H9 (cell line): ENCODE measurements at regions not wholly inside any gene's neighbourhood (a gene's known extent, or its start where the extent isn't known, plus 50 kb on each side); places are given as distances from the start of the nearest gene placed in this dataset.

Source experiments
- DNase-seq: peaks from one replicate; pipeline ENCODE4 v3.0.0-alpha.2; 2017
- H2AFZ ChIP-seq: one replicate; pipeline ENCODE4 v1.6.1; 2013; ENCODE audit warnings: mild to moderate bottlenecking, low read length, control low read depth, moderate library complexity
- H2AK5ac ChIP-seq: 2 replicates; pipeline ENCODE4 v1.6.1; 2013; ENCODE audit warnings: low read length, control low read depth, mixed read lengths; ENCODE audit not compliant: insufficient read length
- H2BK120ac ChIP-seq: one replicate; pipeline ENCODE4 v1.6.1; 2013; ENCODE audit warnings: low read depth, mild to moderate bottlenecking, low read length, control low read depth, inconsistent platforms; ENCODE audit not compliant: poor library complexity, severe bottlenecking
- H2BK12ac ChIP-seq: 2 replicates; pipeline ENCODE4 v1.6.1; 2013; ENCODE audit warnings: low read length, control low read depth, mixed read lengths, low read depth; ENCODE audit not compliant: insufficient read length
- H2BK15ac ChIP-seq: 2 replicates; pipeline ENCODE4 v1.6.1; 2013; ENCODE audit warnings: low read depth, low read length, control low read depth
- H2BK20ac ChIP-seq: one replicate; pipeline ENCODE4 v1.6.1; 2013; ENCODE audit warnings: low read depth, mild to moderate bottlenecking, low read length, control low read depth, inconsistent platforms; ENCODE audit not compliant: poor library complexity, severe bottlenecking
- H2BK5ac ChIP-seq: 2 replicates; pipeline ENCODE4 v1.6.1; 2013; ENCODE audit warnings: low read length, control low read depth, mixed read lengths; ENCODE audit not compliant: insufficient read length
- H3K14ac ChIP-seq: 2 replicates; pipeline ENCODE4 v1.6.1; 2013; ENCODE audit warnings: low read length, control low read depth; ENCODE audit not compliant: insufficient read depth
- H3K18ac ChIP-seq: 2 replicates; pipeline ENCODE4 v1.6.1; 2013; ENCODE audit warnings: low read depth, mild to moderate bottlenecking, mixed read lengths, low read length, control low read depth; ENCODE audit not compliant: insufficient read length
- H3K23ac ChIP-seq: 2 replicates; pipeline ENCODE4 v1.6.1; 2013; ENCODE audit warnings: low read length, control low read depth, mixed read lengths, low read depth; ENCODE audit not compliant: insufficient read length
- H3K23me2 ChIP-seq: 2 replicates; pipeline ENCODE4 v1.6.1; 2013; ENCODE audit warnings: low read depth, mild to moderate bottlenecking, mixed read lengths, low read length, control low read depth; ENCODE audit not compliant: insufficient read length, poor library complexity, severe bottlenecking
- H3K27ac ChIP-seq: 2 replicates; pipeline ENCODE4 v1.5.1; 2013; ENCODE audit warnings: low read length, control low read depth, mixed read lengths, low read depth; ENCODE audit not compliant: insufficient read length
- H3K27me3 ChIP-seq: 2 replicates; pipeline ENCODE4 v1.6.1; 2013; ENCODE audit warnings: low read length, control low read depth, inconsistent platforms; ENCODE audit not compliant: insufficient read depth
- H3K4ac ChIP-seq: 2 replicates; pipeline ENCODE4 v1.6.1; 2013; ENCODE audit warnings: low read depth, mild to moderate bottlenecking, control low read depth, inconsistent platforms, low read length, moderate library complexity
- H3K4me1 ChIP-seq: 2 replicates; pipeline ENCODE4 v1.6.1; 2013; ENCODE audit warnings: low read length, control low read depth, inconsistent platforms; ENCODE audit not compliant: insufficient read depth
- H3K4me2 ChIP-seq: 2 replicates; pipeline ENCODE4 v1.6.1; 2013; ENCODE audit warnings: low read length, control low read depth, mixed read lengths; ENCODE audit not compliant: insufficient read length, insufficient read depth
- H3K56ac ChIP-seq: 2 replicates; pipeline ENCODE4 v1.6.1; 2013; ENCODE audit warnings: low read depth, mild to moderate bottlenecking, mixed read lengths, low read length, control low read depth; ENCODE audit not compliant: insufficient read length
- H3K79me1 ChIP-seq: 2 replicates; pipeline ENCODE4 v1.6.1; 2013; ENCODE audit warnings: low read depth, mild to moderate bottlenecking, moderate library complexity, low read length, control low read depth, inconsistent platforms; ENCODE audit not compliant: insufficient read depth, poor library complexity, severe bottlenecking
- H3K79me2 ChIP-seq: 2 replicates; pipeline ENCODE4 v1.6.1; 2013; ENCODE audit warnings: low read length, control low read depth, inconsistent platforms; ENCODE audit not compliant: insufficient read depth
- H3K9ac ChIP-seq: 2 replicates; pipeline ENCODE4 v1.6.1; 2013; ENCODE audit warnings: low read length, control low read depth, mixed read lengths; ENCODE audit not compliant: insufficient read length; ENCODE audit errors: extremely low read depth
- H3K9me3 ChIP-seq: one replicate; pipeline ENCODE4 v1.6.1; 2013; ENCODE audit warnings: low read depth, low read length, inconsistent platforms; ENCODE audit not compliant: control insufficient read depth
- H3T11ph ChIP-seq: one replicate; pipeline ENCODE4 v1.6.1; 2013; ENCODE audit warnings: mild to moderate bottlenecking, low read length, control low read depth, inconsistent platforms
- H4K20me1 ChIP-seq: one replicate; pipeline ENCODE4 v1.6.1; 2013; ENCODE audit not compliant: control insufficient read depth, insufficient read length, insufficient read depth
- H4K5ac ChIP-seq: 2 replicates; pipeline ENCODE4 v1.6.1; 2013; ENCODE audit warnings: low read depth, mild to moderate bottlenecking, mixed read lengths, low read length, control low read depth; ENCODE audit not compliant: insufficient read length
- H4K8ac ChIP-seq: replicated peaks from 2 replicates; pipeline ENCODE4 v1.6.1; 2013; ENCODE audit warnings: low read length, control low read depth, mixed read lengths, low read depth; ENCODE audit not compliant: insufficient read length
- H4K91ac ChIP-seq: 2 replicates; pipeline ENCODE4 v1.6.1; 2013; ENCODE audit warnings: low read depth, mild to moderate bottlenecking, moderate library complexity, mixed read lengths, low read length, control low read depth; ENCODE audit not compliant: insufficient read length
- H3K27ac Mint-ChIP-seq, 3 experiments: 2 replicates in 2 of 3; 3 replicates in 1 of 3; pipeline ENCODE4 v1.8.0; 2020 to 2021; ENCODE audit warnings: mixed read lengths in 3 of 3, mild to moderate bottlenecking in 1 of 3, moderate library complexity in 1 of 3
- H3K27me3 Mint-ChIP-seq: 2 replicates; pipeline ENCODE4 v1.8.0; 2021; ENCODE audit warnings: low read depth, mild to moderate bottlenecking, moderate library complexity, mixed read lengths
- H3K36me3 Mint-ChIP-seq, 3 experiments: 2 replicates in 2 of 3; 3 replicates in 1 of 3; pipeline ENCODE4 v1.8.0; 2020 to 2021; ENCODE audit warnings: low read depth in 3 of 3, mixed read lengths in 3 of 3; ENCODE audit not compliant: insufficient read depth in 1 of 3
- H3K4me1 Mint-ChIP-seq, 2 experiments: 2 replicates each; pipeline ENCODE4 v1.8.0; 2020; ENCODE audit warnings: mixed read lengths in 2 of 2
- H3K4me3 Mint-ChIP-seq, 2 experiments: 2 replicates in 1 of 2; 3 replicates in 1 of 2; pipeline ENCODE4 v1.8.0; 2020 to 2021; ENCODE audit warnings: mild to moderate bottlenecking in 2 of 2, mixed read lengths in 2 of 2, moderate library complexity in 1 of 2
- H3K9me3 Mint-ChIP-seq, 2 experiments: 2 replicates in 1 of 2; 3 replicates in 1 of 2; pipeline ENCODE4 v1.8.0; 2020; ENCODE audit warnings: mild to moderate bottlenecking in 2 of 2, mixed read lengths in 2 of 2, moderate library complexity in 1 of 2
- WGBS: extraction: QIAGEN DNeasy Blood & Tissue Kit; methylation state at CpG from one replicate; pipeline ENCODE4 v1.1.7; 2013; ENCODE audit warnings: missing lambda C conversion rate, low lambda C conversion rate, mixed read lengths; ENCODE audit not compliant: insufficient read length; ENCODE audit errors: extremely low coverage; 5-methylcytosine and 5-hydroxymethylcytosine counted together
- TF ChIP-seq, protein P1 (sequence below): fragments of 200-600 bp; sonication (generic); conservative IDR thresholded peaks from 3 replicates; pipeline ENCODE4 v1.8.0; 2021; ENCODE audit warnings: antibody characterized with exemption, mild to moderate bottlenecking

DNA sequence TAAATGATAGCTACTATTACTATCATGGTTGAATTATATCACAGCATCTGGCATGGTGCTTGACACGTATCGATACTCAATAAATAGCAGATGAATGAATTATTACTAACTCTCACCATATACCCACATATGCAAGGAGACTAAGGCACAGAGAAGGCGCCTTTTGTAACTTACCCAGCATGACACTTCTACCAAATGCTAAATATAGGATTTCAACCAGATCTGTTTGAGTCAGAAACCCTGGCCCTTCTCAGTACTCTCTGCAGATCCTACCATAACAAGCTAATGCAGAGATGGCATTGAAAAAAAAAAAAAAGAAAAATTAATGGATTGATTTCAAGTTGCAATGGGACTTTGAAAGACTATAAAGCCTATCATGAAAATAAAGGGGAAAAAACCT is 219.5 kb downstream of the DHX15 start:
- no peak overlapping the region for H3K27ac Mint-ChIP-seq
- peaks cover 0 to 6% of the 10 kb centered on the region in 2 experiments; a peak in 2 of 4 replicates for H3K4me1 Mint-ChIP-seq
- H3K18ac ChIP-seq: no peak overlapping the region
- no peak overlapping the region for H4K5ac ChIP-seq
- no peak overlapping the region for H4K91ac ChIP-seq
- H3K23me2 ChIP-seq: no peaks in the 10 kb centered on the region
- H3K56ac ChIP-seq: no peak overlapping the region
- no peak overlapping the region for H2AK5ac ChIP-seq
- H4K8ac ChIP-seq: no peak overlapping the region
- peaks cover 5% of the 10 kb centered on the region for H3K27me3 Mint-ChIP-seq
- H3K79me2 ChIP-seq: no peaks in the 10 kb centered on the region
- no peak overlapping the region for H3K4me2 ChIP-seq
- no peak overlapping the region for H2BK5ac ChIP-seq
- TF ChIP-seq, protein P1, sequence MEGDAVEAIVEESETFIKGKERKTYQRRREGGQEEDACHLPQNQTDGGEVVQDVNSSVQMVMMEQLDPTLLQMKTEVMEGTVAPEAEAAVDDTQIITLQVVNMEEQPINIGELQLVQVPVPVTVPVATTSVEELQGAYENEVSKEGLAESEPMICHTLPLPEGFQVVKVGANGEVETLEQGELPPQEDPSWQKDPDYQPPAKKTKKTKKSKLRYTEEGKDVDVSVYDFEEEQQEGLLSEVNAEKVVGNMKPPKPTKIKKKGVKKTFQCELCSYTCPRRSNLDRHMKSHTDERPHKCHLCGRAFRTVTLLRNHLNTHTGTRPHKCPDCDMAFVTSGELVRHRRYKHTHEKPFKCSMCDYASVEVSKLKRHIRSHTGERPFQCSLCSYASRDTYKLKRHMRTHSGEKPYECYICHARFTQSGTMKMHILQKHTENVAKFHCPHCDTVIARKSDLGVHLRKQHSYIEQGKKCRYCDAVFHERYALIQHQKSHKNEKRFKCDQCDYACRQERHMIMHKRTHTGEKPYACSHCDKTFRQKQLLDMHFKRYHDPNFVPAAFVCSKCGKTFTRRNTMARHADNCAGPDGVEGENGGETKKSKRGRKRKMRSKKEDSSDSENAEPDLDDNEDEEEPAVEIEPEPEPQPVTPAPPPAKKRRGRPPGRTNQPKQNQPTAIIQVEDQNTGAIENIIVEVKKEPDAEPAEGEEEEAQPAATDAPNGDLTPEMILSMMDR: no peak
- H3K4ac ChIP-seq: no peak overlapping the region
- H2BK20ac ChIP-seq: no peak overlapping the region
- no peak overlapping the region for H2AFZ ChIP-seq
- no peaks in the 10 kb centered on the region for H3K9me3 ChIP-seq
- H4K20me1 ChIP-seq: no peaks in the 10 kb centered on the region
- H3K23ac ChIP-seq: no peak overlapping the region
- H3K14ac ChIP-seq: no peak overlapping the region
- no peaks in the 10 kb centered on the region for H3K9me3 Mint-ChIP-seq
- WGBS: no CpG with 5 or more reads among the region's 3 CpGs
- H2BK12ac ChIP-seq: no peak overlapping the region
- no peak overlapping the region for H3K9ac ChIP-seq
- no peak overlapping the region for H3K4me3 Mint-ChIP-seq
- H3K36me3 Mint-ChIP-seq: no peaks in the 10 kb centered on the region
- no peak for DNase-seq
- no peak overlapping the region for H3K27ac ChIP-seq
- H3K4me1 ChIP-seq: no peaks in the 10 kb centered on the region
- H3K79me1 ChIP-seq: no peaks in the 10 kb centered on the region
- no peak overlapping the region for H2BK15ac ChIP-seq
- no peak overlapping the region for H3T11ph ChIP-seq
- H2BK120ac ChIP-seq: no peak overlapping the region
- no peaks in the 10 kb centered on the region; the same call in 1 of the 2 replicates for H3K27me3 ChIP-seq
